ENCODE measurements at regions not wholly inside any gene's neighbourhood (a gene's known extent, or its start where the extent isn't known, plus 50 kb on each side); places are given as distances from the start of the nearest gene placed in this dataset.

- in situ Hi-C loops (cut with HindIII; ENCODE audit: extremely low pct_ligation_motif_present, low pct_unique_long_range_greater_than_20kb) (no loop called here), intact Hi-C loops (cut with micrococcal nuclease; ENCODE audit: unreplicated experiment) (loop anchor here (1.0 kb wide), 1 partner anchor 39 kb away; no protein-coding TSS in a partner anchor)
- Histone ChIP-seq H3K4me2 (ENCODE audit: low read depth, low read length) (no peak overlapping the region), H3K9me3 (ENCODE audit: low read length) (no peaks in the 10 kb centered on the region), H3K36me3 (replicated peaks in 1 of 2; ENCODE audit: control insufficient read depth in 1 of 2, insufficient read depth in 2 of 2, low read length in 2 of 2) (no peaks in the 10 kb centered on the region), H3K79me2 (ENCODE audit: insufficient read depth, low read length) (no peaks in the 10 kb centered on the region), H3K27me3 (ENCODE audit: control insufficient read depth in 1 of 2, insufficient read depth in 2 of 2, low read length in 2 of 2) (no peaks in the 10 kb centered on the region), H4K20me1 (ENCODE audit: insufficient read depth, low read length) (no peaks in the 10 kb centered on the region), H2AFZ (ENCODE audit: low read length) (no peak overlapping the region), H3K9ac (ENCODE audit: insufficient read depth, low read depth, low read length) (no peak overlapping the region), H3K4me1 (ENCODE audit: insufficient read depth, low read length) (0 out of 2 replicates have a peak, but pooled peaks cover 6% of the 10 kb centered on the region), H3K4me3 (replicated peaks in 1 of 3; ENCODE audit: insufficient read depth in 1 of 3, low read depth in 2 of 3, low read length in 3 of 3) (no peak overlapping the region), H3K27ac (ENCODE audit: extremely low read length, insufficient read depth, low read length) (no peak overlapping the region)
- ATAC-seq (no peak), FAIRE-seq (no peak), DNase-seq (ENCODE audit: low spot score) (no peak)
- ChIA-PET POLR2A (no interaction called here), CTCF (ENCODE audit: low intra/inter-chr PET ratio, low total read pairs) (no interaction called here)
- BruUV-seq (replicated peaks) = no TSS peak
- TF ChIP-seq ZNF546 (CRISPR knock-in tag; conservative IDR thresholded peaks at IDR 0.05) = no peak
- TF ChIP-seq STAG1 (CRISPR knock-in tag; IDR thresholded peaks at IDR 0.05) = no peak
- TF ChIP-seq CBFB (CRISPR knock-in tag; IDR thresholded peaks at IDR 0.05) = no peak
- 57% methylated on average over 6 of the region's 6 CpGs for WGBS (ENCODE audit: low lambda C conversion rate)
Observed at GRCh38 chr3:31444220-31445142, 88.2 kb upstream of the STT3B start.

GRCh38 chr3:31445701-31446100, 87.0 kb upstream of the STT3B start:
- FAIRE-seq (no peak), DNase-seq (ENCODE audit: low spot score) (no peak), ATAC-seq (no peak)
- no peak for TF ChIP-seq ZBTB37 (CRISPR knock-in tag; IDR thresholded peaks at IDR 0.05)
- TF ChIP-seq ZNF589 (CRISPR knock-in tag; conservative IDR thresholded peaks at IDR 0.05) = no peak
- no peak for TF ChIP-seq ZFP90 (CRISPR knock-in tag; IDR thresholded peaks at IDR 0.05; ENCODE audit: borderline replicate concordance)
- TF ChIP-seq ZZZ3 (CRISPR knock-in tag; IDR thresholded peaks at IDR 0.05; ENCODE audit: borderline replicate concordance) = no peak
- no peak for TF ChIP-seq PAWR (CRISPR knock-in tag; IDR thresholded peaks at IDR 0.05; ENCODE audit: borderline replicate concordance)
- Histone ChIP-seq H3K4me1 (ENCODE audit: insufficient read depth, low read length) (0 out of 2 replicates have a peak, but pooled peaks cover 6% of the 10 kb centered on the region), H4K20me1 (ENCODE audit: insufficient read depth, low read length) (no peaks in the 10 kb centered on the region), H3K9ac (ENCODE audit: insufficient read depth, low read depth, low read length) (no peak overlapping the region), H3K36me3 (replicated peaks in 1 of 2; ENCODE audit: control insufficient read depth in 1 of 2, insufficient read depth in 2 of 2, low read length in 2 of 2) (no peaks in the 10 kb centered on the region), H3K27me3 (ENCODE audit: control insufficient read depth in 1 of 2, insufficient read depth in 2 of 2, low read length in 2 of 2) (no peaks in the 10 kb centered on the region), H3K4me3 (replicated peaks in 1 of 3; ENCODE audit: insufficient read depth in 1 of 3, low read depth in 2 of 3, low read length in 3 of 3) (no peak overlapping the region), H3K4me2 (ENCODE audit: low read depth, low read length) (no peak overlapping the region), H3K9me3 (ENCODE audit: low read length) (no peaks in the 10 kb centered on the region), H2AFZ (ENCODE audit: low read length) (no peak overlapping the region), H3K27ac (ENCODE audit: extremely low read length, insufficient read depth, low read length) (no peak overlapping the region), H3K79me2 (ENCODE audit: insufficient read depth, low read length) (no peaks in the 10 kb centered on the region)
- CTCF ChIA-PET (ENCODE audit: low intra/inter-chr PET ratio, low total read pairs) = no interaction called here
- 89% methylated on average over 1 of the region's 1 CpG for WGBS (ENCODE audit: low lambda C conversion rate)
- POLR2A ChIA-PET = no interaction called here
- intact Hi-C loops (cut with micrococcal nuclease; ENCODE audit: unreplicated experiment) = no loop called here
- no TSS peak for BruUV-seq (replicated peaks)
- in situ Hi-C loops (cut with HindIII; ENCODE audit: extremely low pct_ligation_motif_present, low pct_unique_long_range_greater_than_20kb) = no loop called here

All from HepG2 (cell line).